GM21381 (cell line): ENCODE measurements at regions not wholly inside any gene's neighbourhood (a gene's known extent, or its start where the extent isn't known, plus 50 kb on each side); places are given as distances from the start of the nearest gene placed in this dataset.
A peak's percentile ranks its signal among the peaks of the same experiment; 100 is the strongest.

Experiments
- ATAC-seq: cut with Tn5 transposase; IDR thresholded peaks from one replicate; pipeline ENCODE4 v1.9.1; 2021; ENCODE audit warnings: mild to moderate bottlenecking, moderate library complexity; ENCODE audit not compliant: unreplicated experiment

- ATAC-seq = no peak
Measured at GRCh38 chr11:127066401-127067090, 66.0 kb upstream of the KIRREL3 start.

GRCh38 chr11:127063241-127063640 lies 62.7 kb upstream of the KIRREL3 start:
- ATAC-seq = no peak

GRCh38 chr11:127061947-127062346 lies 61.4 kb upstream of the KIRREL3 start:
- no peak for ATAC-seq

- ATAC-seq = no peak
Measured at GRCh38 chr11:127059750-127060149, 59.2 kb upstream of the KIRREL3 start.

GRCh38 chr11:127059286-127059685 lies 58.7 kb upstream of the KIRREL3 start:
- no peak for ATAC-seq

GRCh38 chr11:127058524-127058923 lies 58.0 kb upstream of the KIRREL3 start:
- ATAC-seq = no peak

- no peak for ATAC-seq
Measured at GRCh38 chr11:127057126-127057525, 56.6 kb upstream of the KIRREL3 start.

- peak; percentile 43 for ATAC-seq
Measured at GRCh38 chr11:127056338-127056971, 55.9 kb upstream of the KIRREL3 start.

GRCh38 chr11:127055236-127055635 lies 54.7 kb upstream of the KIRREL3 start:
- no peak for ATAC-seq

- ATAC-seq = no peak
Measured at GRCh38 chr11:127054153-127054552, 53.6 kb upstream of the KIRREL3 start.

- no peak for ATAC-seq
Measured at GRCh38 chr11:127052404-127052803, 51.8 kb upstream of the KIRREL3 start.
